Tibial nerve (tissue), 4 donors: ENCODE measurements at regions not wholly inside any gene's neighbourhood (a gene's known extent, or its start where the extent isn't known, plus 50 kb on each side); places are given as distances from the start of the nearest gene placed in this dataset.

Source experiments
- DNase-seq, 2 donors: peaks; one replicate each; pipeline ENCODE4 v3.0.0-alpha.2; 2019; ENCODE audit warnings: low spot score in 2 of 2
- H3K27ac ChIP-seq, 4 donors: fragments of 200-600 bp; sonication (generic) in 3 of 4; one replicate each; pipeline ENCODE4 v1.5.1; 2017 to 2019; ENCODE audit warnings: mild to moderate bottlenecking in 1 of 4
- H3K27me3 ChIP-seq, 2 donors: fragments of 200-600 bp; sonication (generic) in 1 of 2; one replicate each; pipeline versions ENCODE4 v1.5.1 to v1.6.0; 2017 to 2019
- H3K36me3 ChIP-seq, 3 donors: fragments of 200-600 bp; sonication (generic); one replicate each; pipeline ENCODE4 v1.5.1; 2018 to 2019
- H3K4me1 ChIP-seq, 4 donors: fragments of 200-600 bp; sonication (generic) in 3 of 4; one replicate each; pipeline ENCODE4 v1.5.1; 2017 to 2019
- H3K4me3 ChIP-seq, 4 donors: fragments of 200-600 bp; sonication (generic) in 3 of 4; one replicate each; pipeline ENCODE4 v1.5.1; 2017 to 2019; ENCODE audit warnings: mild to moderate bottlenecking in 1 of 4, moderate library complexity in 1 of 4
- H3K9me3 ChIP-seq, 4 donors: fragments of 200-600 bp; sonication (generic) in 3 of 4; one replicate each; pipeline ENCODE4 v1.5.1; 2017 to 2019
- CTCF ChIP-seq, 5 experiments: fragments of 200-600 bp in 3 of 5; fragments of 450-650 bp in 2 of 5; sonication (generic) in 3 of 5; IDR thresholded peaks; one replicate each; pipeline ENCODE4 v1.5.1; 2016 to 2019; ENCODE audit warnings: antibody characterized with exemption in 5 of 5, mild to moderate bottlenecking in 3 of 5, moderate library complexity in 2 of 5
- EP300 ChIP-seq, 2 donors: sonication (generic); formaldehyde crosslinking; IDR thresholded peaks; one replicate each; pipeline ENCODE4 v1.6.1; 2017; ENCODE audit warnings: antibody characterized with exemption in 2 of 2, mild to moderate bottlenecking in 1 of 2
- POLR2A ChIP-seq, 2 donors: fragments of 450-650 bp; IDR thresholded peaks; one replicate each; pipeline ENCODE4 v1.6.1; 2017; ENCODE audit warnings: antibody characterized with exemption in 2 of 2, mild to moderate bottlenecking in 2 of 2, moderate library complexity in 2 of 2
- WGBS, 2 donors: methylation state at CpG; one replicate each; pipeline ENCODE4 v1.1.5; 2018; 5-methylcytosine and 5-hydroxymethylcytosine counted together

GRCh38 chr2:4502230-4502843, 799.0 kb downstream of the DCDC2C start:
- Histone ChIP-seq H3K4me3 (no peak overlapping the region), H3K27me3 (no peaks in the 10 kb centered on the region), H3K36me3 (no peaks in the 10 kb centered on the region), H3K27ac (no peak overlapping the region), H3K9me3 (no peaks in the 10 kb centered on the region), H3K4me1 (no peaks in the 10 kb centered on the region)
- 87 to 91% methylated on average over 3 of the region's 3 CpGs for WGBS, 2 donors
- no peak for DNase-seq
- no peak for TF ChIP-seq CTCF (IDR thresholded peaks at IDR 0.05)
- no peak for TF ChIP-seq POLR2A (IDR thresholded peaks at IDR 0.05)
- TF ChIP-seq EP300 (IDR thresholded peaks at IDR 0.05): no peak

GRCh38 chr2:4507661-4508060, 804.3 kb downstream of the DCDC2C start:
- Histone ChIP-seq H3K4me1 (no peaks in the 10 kb centered on the region), H3K27me3 (no peaks in the 10 kb centered on the region), H3K9me3 (peaks cover 0 to 3% (median 0%) of the 10 kb centered on the region in 4 donors), H3K4me3 (no peak overlapping the region), H3K36me3 (no peaks in the 10 kb centered on the region), H3K27ac (no peak overlapping the region)
- no peak for DNase-seq
- TF ChIP-seq EP300 (IDR thresholded peaks at IDR 0.05): no peak
- no peak for TF ChIP-seq CTCF (IDR thresholded peaks at IDR 0.05)
- no peak for TF ChIP-seq POLR2A (IDR thresholded peaks at IDR 0.05)
- 63 to 65% methylated on average over 4 of the region's 4 CpGs for WGBS, 2 donors

- Histone ChIP-seq H3K9me3 (no peaks in the 10 kb centered on the region), H3K36me3 (no peaks in the 10 kb centered on the region), H3K4me1 (no peaks in the 10 kb centered on the region), H3K4me3 (no peak overlapping the region), H3K27me3 (no peaks in the 10 kb centered on the region), H3K27ac (no peak overlapping the region)
- TF ChIP-seq CTCF (IDR thresholded peaks at IDR 0.05): no peak
- no peak for TF ChIP-seq EP300 (IDR thresholded peaks at IDR 0.05)
- no peak for TF ChIP-seq POLR2A (IDR thresholded peaks at IDR 0.05)
- WGBS, 2 donors: 48 to 49% methylated on average over 11 of the region's 11 CpGs
- DNase-seq: no peak
Observed at GRCh38 chr2:4515871-4516761, 812.7 kb downstream of the DCDC2C start.

GRCh38 chr2:4518596-4518995, 815.2 kb downstream of the DCDC2C start:
- H3K4me3 ChIP-seq: no peak overlapping the region
- no peak for DNase-seq
- no peak overlapping the region for H3K27ac ChIP-seq
- no peaks in the 10 kb centered on the region for H3K27me3 ChIP-seq
- 85 to 95% methylated on average over 3 of the region's 3 CpGs for WGBS, 2 donors
- no peaks in the 10 kb centered on the region for H3K36me3 ChIP-seq
- no peaks in the 10 kb centered on the region for H3K4me1 ChIP-seq
- no peaks in the 10 kb centered on the region for H3K9me3 ChIP-seq
- TF ChIP-seq EP300 (IDR thresholded peaks at IDR 0.05) (no peak), CTCF (IDR thresholded peaks at IDR 0.05) (no peak), POLR2A (IDR thresholded peaks at IDR 0.05) (no peak)
